Cardiac muscle cell (in vitro differentiated cells and primary cell): ENCODE measurements at regions not wholly inside any gene's neighbourhood (a gene's known extent, or its start where the extent isn't known, plus 50 kb on each side); places are given as distances from the start of the nearest gene placed in this dataset.

Source experiments
- DNase-seq, 2 donors: peaks; one replicate each; pipeline versions ENCODE4 v3.0.0 to v3.0.0-alpha.2; 2010 to 2017; ENCODE audit warnings: low read depth in 1 of 2, low spot score in 1 of 2
- H3K27ac ChIP-seq: fragments of 200-600 bp; sonication (generic); 2 replicates; pipeline ENCODE4 v1.5.1; 2016
- H3K27me3 ChIP-seq: fragments of 200-600 bp; sonication (generic); 2 replicates; pipeline ENCODE4 v1.6.0; 2016; ENCODE audit warnings: control low read depth
- H3K36me3 ChIP-seq: fragments of 200-600 bp; sonication (generic); 2 replicates; pipeline ENCODE4 v1.5.1; 2016; ENCODE audit warnings: control low read depth
- H3K4me1 ChIP-seq: fragments of 200-600 bp; sonication (generic); 2 replicates; pipeline ENCODE4 v1.8.1; 2017; ENCODE audit warnings: low read depth, mild to moderate bottlenecking, mixed run types
- H3K4me3 ChIP-seq: fragments of 200-600 bp; sonication (generic); 2 replicates; pipeline ENCODE4 v1.5.1; 2016; ENCODE audit warnings: mild to moderate bottlenecking
- H3K9me3 ChIP-seq: fragments of 200-600 bp; sonication (generic); 2 replicates; pipeline ENCODE4 v1.5.1; 2017; ENCODE audit warnings: low read depth, mild to moderate bottlenecking, control low read depth
- CTCF ChIP-seq: IDR thresholded peaks from 2 replicates; pipeline ENCODE4 v1.5.1; 2012; ENCODE audit warnings: low read depth, mild to moderate bottlenecking, low read length

GRCh38 chr13:81319351-81319750 lies 978.4 kb upstream of the SPRY2 start:
- no peak for TF ChIP-seq CTCF
- Histone ChIP-seq H3K9me3 (no peaks in the 10 kb centered on the region), H3K27ac (no peak overlapping the region), H3K4me1 (no peaks in the 10 kb centered on the region), H3K4me3 (no peak overlapping the region), H3K36me3 (no peaks in the 10 kb centered on the region), H3K27me3 (no peaks in the 10 kb centered on the region)
- no peak for DNase-seq

GRCh38 chr13:81318231-81319019 lies 977.5 kb upstream of the SPRY2 start:
- Histone ChIP-seq H3K27me3 (no peaks in the 10 kb centered on the region), H3K4me3 (no peak overlapping the region), H3K9me3 (no peaks in the 10 kb centered on the region), H3K36me3 (no peaks in the 10 kb centered on the region), H3K4me1 (no peaks in the 10 kb centered on the region), H3K27ac (no peak overlapping the region)
- no peak for DNase-seq
- TF ChIP-seq CTCF: no peak

- Histone ChIP-seq H3K9me3 (no peaks in the 10 kb centered on the region), H3K4me3 (no peak overlapping the region), H3K27me3 (no peaks in the 10 kb centered on the region), H3K4me1 (no peaks in the 10 kb centered on the region), H3K36me3 (no peaks in the 10 kb centered on the region), H3K27ac (no peak overlapping the region)
- no peak for DNase-seq
- TF ChIP-seq CTCF: no peak
These were observed 973.5 kb upstream of the SPRY2 start for GRCh38 chr13:81314461-81314860.

GRCh38 chr13:81305928-81306327 lies 965.0 kb upstream of the SPRY2 start:
- H3K4me1 ChIP-seq: no peaks in the 10 kb centered on the region
- H3K4me3 ChIP-seq: no peak overlapping the region
- no peak for DNase-seq
- H3K9me3 ChIP-seq: no peaks in the 10 kb centered on the region
- no peak for TF ChIP-seq CTCF
- H3K27me3 ChIP-seq: no peaks in the 10 kb centered on the region
- H3K36me3 ChIP-seq: no peaks in the 10 kb centered on the region
- no peak overlapping the region for H3K27ac ChIP-seq

GRCh38 chr13:81304121-81304659 lies 963.3 kb upstream of the SPRY2 start:
- Histone ChIP-seq H3K4me1 (no peaks in the 10 kb centered on the region), H3K27me3 (no peaks in the 10 kb centered on the region), H3K27ac (no peak overlapping the region), H3K9me3 (no peaks in the 10 kb centered on the region), H3K4me3 (no peak overlapping the region), H3K36me3 (no peaks in the 10 kb centered on the region)
- DNase-seq: no peak
- TF ChIP-seq CTCF: no peak
